ENCODE measurements at regions not wholly inside any gene's neighbourhood (a gene's known extent, or its start where the extent isn't known, plus 50 kb on each side); places are given as distances from the start of the nearest gene placed in this dataset.

DNA sequence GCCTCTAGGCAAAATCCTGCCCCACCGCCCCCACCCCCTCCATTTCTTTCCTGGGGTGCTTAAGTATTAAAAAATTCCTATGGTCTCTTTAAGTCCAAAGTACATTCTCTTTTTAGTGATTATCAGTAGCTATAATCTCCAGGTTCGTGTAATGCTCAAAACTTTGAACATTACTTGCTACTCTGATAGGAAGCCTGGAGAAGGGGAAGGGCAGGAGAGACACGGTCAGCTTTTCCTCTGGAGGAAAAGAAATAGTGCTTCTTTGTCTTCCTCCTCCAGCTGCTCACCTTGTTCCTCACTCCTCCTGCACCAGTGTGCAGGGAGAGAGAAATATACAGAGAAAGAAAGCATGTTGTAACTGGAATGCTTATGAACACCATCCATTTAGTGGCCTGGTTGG, 80.4 kb downstream of the PPP1R2C start:
- TF ChIP-seq, protein P1, sequence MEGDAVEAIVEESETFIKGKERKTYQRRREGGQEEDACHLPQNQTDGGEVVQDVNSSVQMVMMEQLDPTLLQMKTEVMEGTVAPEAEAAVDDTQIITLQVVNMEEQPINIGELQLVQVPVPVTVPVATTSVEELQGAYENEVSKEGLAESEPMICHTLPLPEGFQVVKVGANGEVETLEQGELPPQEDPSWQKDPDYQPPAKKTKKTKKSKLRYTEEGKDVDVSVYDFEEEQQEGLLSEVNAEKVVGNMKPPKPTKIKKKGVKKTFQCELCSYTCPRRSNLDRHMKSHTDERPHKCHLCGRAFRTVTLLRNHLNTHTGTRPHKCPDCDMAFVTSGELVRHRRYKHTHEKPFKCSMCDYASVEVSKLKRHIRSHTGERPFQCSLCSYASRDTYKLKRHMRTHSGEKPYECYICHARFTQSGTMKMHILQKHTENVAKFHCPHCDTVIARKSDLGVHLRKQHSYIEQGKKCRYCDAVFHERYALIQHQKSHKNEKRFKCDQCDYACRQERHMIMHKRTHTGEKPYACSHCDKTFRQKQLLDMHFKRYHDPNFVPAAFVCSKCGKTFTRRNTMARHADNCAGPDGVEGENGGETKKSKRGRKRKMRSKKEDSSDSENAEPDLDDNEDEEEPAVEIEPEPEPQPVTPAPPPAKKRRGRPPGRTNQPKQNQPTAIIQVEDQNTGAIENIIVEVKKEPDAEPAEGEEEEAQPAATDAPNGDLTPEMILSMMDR (optimal IDR thresholded peaks at IDR 0.05 in 1 of 3, IDR thresholded peaks at IDR 0.05 in 1 of 3, conservative IDR thresholded peaks at IDR 0.05 in 1 of 3; ENCODE audit: extremely low read depth in 1 of 3, insufficient read depth in 2 of 3, low read length in 3 of 3): no peak
- no peak for TF ChIP-seq EZH2 (IDR thresholded peaks at IDR 0.05; ENCODE audit: low read length)

All from keratinocyte (primary cell).